ENCODE measurements at regions not wholly inside any gene's neighbourhood (a gene's known extent, or its start where the extent isn't known, plus 50 kb on each side); places are given as distances from the start of the nearest gene placed in this dataset.

DNA sequence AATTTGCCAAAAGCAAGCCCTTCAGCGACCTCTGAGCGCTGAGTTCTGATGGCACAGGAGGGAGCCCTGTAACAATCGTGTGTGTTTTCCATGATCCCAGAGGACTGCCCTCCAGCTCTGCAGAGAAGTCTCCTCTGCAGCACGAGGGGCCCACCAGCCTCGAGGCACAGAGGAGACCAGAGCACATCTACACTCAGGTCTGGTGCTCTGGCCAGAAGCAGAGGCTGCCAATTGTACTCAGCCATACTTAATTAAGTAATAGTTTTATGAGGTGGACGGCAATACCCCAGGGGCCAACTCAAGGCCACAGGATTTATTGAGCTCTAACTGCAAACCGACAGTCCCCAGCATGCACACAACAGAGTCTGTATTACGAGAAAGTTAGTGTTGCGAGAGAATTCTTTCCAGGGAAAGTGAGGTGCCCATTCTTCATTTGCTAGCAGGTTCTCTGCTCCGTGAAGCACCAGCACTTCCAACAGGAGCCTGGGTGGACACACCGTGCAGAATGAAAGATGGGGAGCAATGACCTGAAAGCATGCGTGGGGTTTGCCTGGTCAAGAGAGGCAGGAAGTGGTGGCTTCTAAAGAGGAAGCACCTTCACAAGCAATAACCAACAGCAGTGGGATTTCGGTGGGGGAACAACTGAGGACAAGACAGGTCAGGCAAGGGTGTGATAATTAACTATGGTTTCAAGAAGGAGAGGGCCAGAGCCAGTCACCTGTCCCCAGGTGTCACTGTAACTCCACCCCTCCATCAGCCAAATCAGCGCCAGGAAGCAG, 92.8 kb upstream of the FOXC1 start:
- no peak for DNase-seq

DNA sequence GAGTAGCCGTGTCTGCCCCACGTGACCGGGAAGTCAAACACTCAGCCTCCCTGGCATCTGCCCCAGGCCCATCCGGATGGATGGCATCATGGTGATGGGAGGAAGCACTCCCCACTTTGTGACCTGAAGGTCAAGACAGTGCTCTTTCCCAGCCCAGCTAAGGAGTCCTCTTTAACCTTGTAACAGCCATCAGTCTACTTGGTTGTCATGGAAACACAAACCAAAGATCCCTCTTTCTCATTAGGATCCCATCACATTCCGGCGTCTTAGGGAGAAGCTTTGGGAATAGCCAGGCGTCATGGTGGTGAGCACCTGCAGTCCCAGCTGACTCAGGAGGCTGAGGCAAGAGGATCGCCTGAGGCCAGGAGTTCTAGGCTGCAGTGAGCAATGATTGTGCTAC, 90.9 kb upstream of the FOXC1 start:
- DNase-seq = no peak

DNA sequence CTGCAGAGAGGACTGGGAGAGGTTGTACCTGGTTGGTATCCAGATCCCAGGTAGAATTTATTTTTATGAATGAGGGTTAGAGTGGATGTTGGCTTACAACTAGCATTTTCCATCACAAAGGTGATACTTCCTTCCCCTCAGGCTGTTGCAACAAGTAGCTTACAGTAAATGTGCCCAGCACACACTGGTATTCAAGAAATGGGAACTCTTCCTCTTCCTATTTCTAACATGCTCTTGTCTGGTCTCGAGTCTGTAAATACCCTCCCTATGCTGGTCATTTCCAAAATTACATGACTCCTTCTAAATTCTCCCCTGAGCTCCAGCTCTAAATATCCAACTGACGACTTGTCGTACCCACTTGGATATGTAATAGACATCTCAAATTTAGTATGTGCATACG, 90.1 kb upstream of the FOXC1 start:
- DNase-seq = no peak

DNA sequence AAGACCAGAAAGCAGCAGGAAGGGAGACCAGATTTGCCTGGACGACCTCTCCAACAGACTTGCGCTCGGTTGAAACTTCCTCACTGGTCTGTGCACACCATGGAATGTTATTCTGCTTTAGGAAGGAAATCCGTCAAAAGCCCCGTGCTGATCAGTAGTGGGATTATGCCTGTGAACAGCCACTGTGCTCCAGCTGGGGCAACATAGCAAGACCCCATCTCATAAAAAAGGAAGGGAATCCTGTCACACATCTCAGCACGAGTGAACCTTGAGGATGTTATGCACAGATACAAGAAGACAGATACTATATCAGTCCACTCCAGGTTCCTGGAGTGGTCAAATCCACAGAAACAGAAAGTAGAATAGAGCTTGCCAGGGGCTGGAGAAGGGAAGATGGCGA, 86.9 kb upstream of the FOXC1 start:
- no peak for DNase-seq

DNA sequence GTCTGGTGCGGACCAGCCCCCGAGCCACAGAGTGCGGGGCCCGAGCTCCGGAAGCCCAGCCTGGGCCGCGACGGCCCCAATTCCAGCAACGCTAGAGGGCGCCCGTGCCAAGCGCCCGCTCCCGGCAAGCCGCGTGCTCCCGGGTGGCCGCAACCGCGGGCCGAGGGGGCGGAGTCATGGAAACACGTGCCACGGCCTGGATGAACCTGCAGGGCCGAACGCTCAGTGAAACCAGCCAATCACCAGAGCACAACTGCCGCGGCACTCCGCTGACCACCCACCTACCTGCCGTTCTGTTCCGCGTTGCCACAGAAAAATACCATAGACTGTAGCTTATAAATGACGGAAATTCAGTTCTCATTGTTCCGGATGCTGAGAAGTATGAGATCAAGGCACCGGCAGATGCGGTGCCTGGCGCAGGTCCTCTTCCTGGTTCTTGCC, 85.7 kb upstream of the FOXC1 start:
- peak; percentile 91 for DNase-seq

DNA sequence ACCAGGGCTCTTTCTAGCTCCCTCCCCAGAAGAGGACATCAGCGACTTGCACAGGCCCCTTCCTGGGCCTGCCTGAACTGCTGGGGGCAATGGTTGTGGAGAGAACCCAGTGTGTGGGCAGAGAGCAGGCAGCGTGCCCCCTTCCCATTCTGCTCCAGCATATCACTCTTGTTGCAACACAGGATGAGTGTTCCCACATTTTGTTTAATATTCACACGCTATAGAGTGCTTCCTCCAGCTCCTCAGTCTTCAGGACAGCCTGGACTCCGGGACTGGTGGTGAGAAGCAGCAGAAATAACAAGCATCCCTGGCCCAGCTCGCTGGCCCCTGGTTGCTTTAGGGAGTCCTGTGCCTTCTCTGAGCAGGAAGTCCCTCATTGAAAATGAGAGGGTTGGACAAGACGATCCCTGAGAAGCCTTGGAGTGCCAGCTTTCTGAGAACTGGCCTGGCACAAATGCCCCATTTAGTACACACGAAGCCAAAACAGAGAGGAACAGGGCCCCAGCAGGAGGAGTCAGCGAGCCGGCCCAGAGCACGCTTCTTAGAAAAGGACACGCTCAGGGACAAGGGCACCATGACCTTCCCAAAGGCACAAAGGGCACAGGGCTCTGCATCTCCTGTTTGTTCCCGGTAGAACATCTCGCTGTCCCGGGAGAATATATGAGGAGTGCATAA, 84.2 kb upstream of the FOXC1 start:
- DNase-seq = no peak

DNA sequence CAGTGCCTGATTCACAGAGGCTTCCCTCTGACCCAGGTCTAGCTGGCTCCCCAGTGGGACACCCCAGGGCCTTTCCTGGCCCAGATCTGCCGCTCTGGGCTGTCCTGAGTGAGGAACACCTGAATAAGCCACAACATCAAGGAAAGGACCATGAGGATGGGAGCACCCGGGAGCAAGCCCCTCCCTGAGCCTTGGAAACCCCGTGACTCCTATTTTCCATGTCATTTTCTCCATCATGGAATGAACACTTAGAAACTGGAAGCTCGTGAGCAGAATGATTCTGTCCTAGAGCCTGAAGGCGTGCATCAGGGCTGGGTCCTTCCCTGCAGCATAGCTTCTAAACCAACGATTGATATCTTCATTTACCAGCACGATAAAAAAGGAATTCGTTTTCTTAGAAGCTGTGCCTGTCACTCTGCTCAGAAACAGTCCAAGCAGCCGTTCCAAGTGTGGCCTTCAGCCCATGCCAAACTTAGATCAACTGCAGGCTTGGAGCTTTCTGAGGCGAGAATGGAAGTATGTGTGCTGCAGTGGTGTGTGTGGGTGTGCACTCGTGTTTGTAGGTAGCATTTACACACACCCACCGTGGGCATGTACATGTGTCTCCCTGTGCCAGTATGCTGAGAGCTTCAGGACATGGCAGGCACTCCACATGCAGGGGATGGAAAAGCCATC, 83.2 kb upstream of the FOXC1 start:
- no peak for DNase-seq

DNA sequence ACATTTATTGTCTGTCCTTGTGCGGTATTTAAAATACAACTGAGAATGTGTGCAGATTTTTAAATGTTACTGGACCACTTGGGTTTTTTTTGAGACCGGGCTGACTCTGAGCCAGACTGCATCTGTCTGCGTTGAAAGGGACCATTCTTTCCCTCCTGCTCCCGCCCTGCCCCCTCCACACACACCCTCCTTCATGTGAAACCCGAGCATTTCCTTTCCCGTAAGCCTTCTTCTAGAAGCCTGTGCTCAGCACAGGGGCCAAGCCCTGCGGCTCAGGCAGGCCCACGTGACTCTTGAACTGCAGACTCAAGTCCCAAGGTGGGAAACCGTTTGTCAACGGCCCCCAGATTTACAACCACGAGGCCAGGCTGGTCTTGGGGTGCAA, 82.7 kb upstream of the FOXC1 start:
- DNase-seq = peak; percentile 57

DNA sequence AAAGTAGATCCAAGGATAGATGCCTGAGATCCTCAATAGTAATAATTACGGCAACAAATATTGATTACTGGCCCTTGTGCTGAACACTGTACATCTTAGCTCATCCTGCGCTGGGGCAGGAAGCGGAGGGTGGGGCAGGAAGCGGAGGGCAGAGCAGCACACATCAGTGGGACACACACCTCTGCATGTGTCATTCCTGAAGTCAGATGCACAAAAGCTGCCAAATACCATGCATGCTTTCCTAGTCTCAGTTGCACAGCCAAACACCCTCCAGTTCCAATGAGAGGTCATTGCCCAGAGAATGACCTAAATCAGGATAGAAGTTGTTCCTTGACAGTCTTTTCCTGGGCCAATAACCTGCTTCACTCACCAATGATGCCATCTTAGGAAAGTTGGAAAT, 74.4 kb upstream of the FOXC1 start:
- DNase-seq = peak; percentile 61

DNA sequence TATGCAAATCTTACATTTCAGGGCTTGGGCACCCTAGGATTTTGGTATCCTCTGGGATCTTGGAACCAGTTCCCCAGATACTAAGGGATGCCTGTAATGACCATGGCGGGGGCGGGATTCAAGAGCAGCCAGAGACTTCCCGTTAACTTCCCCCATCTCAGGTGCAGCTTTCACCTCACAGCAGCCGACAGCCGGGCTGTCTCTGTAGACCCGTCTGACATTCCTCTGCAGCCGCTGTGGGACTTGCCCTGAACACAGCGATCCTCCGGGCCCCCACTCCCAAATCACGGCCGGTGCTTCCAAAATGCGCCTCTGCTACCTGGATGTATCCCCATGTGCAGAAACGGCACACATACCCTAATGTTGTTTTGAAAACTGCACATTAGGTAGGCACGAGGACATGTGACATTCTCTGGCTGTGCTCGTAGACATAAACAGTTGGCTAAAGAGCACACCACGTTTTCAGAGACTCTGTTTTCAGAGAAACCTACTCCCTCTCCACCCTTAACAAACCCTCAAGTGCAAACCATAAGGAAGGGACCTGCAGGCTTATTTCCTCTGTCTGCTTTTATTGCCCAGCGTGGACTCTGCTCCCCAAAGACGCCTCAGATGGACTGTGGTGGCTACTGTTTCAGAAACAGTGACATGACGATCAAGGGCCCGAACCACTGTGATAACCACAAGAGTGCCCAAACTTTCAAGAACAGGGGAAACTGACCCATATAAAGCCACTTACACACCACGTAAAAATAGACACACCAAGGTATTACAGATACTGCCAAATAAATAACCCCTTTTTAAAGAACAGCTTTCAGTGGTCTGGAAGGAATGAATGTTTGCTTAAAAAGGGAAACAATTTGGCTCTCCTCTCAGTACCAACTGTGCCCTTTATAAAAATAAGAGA, 72.9 kb upstream of the FOXC1 start:
- no peak for DNase-seq

DNA sequence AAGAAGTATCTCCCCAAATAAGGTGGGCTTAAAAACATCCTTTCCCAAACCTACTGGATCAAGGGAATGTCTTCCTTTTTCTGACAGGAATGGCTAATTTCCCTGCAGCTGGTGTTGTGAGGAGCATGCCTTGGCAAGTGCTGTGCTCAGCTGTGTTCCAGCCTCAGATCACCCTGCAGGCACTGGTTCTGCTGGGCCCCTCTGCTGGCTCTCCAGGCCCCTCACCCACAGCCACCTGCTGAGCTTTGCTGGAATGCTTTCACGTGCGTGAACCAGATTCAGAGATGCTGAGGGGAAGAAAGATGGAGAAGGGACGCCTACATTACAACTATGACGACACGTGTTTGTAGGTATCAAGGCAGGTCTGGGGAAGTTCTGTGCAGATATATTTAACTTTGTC, 71.3 kb upstream of the FOXC1 start:
- no peak for DNase-seq

DNA sequence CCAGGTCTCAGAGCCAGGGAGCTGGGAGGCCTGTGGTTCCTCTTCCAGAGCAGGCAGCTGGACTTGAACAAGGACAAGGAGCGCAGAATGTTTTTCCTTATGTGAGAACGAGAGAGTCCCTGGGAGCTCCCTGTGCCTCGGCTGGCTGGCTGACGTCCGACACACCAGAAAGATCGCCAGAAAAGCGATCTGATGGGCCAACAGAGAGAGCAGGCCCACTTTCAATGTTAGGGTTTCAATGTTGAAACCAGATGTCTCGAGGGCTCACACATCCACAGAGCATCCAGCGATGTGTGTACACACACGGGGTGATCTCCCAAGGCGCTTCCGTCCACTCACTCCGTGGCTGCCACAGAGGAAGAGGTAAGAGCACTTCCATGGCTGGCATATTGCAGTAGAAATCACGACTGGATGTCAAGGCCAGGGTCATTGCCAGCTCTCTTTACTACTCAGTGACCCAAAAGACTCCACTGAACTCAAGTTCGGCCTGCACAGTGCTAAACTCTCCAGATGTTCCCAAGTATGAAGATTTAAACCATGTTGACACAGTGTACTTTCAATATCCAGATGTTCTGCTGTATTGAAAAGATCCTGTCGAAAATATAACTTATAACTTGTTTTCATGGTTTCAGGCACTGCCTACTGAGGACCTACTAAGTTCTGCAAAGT, 70.8 kb upstream of the FOXC1 start:
- DNase-seq = no peak

DNA sequence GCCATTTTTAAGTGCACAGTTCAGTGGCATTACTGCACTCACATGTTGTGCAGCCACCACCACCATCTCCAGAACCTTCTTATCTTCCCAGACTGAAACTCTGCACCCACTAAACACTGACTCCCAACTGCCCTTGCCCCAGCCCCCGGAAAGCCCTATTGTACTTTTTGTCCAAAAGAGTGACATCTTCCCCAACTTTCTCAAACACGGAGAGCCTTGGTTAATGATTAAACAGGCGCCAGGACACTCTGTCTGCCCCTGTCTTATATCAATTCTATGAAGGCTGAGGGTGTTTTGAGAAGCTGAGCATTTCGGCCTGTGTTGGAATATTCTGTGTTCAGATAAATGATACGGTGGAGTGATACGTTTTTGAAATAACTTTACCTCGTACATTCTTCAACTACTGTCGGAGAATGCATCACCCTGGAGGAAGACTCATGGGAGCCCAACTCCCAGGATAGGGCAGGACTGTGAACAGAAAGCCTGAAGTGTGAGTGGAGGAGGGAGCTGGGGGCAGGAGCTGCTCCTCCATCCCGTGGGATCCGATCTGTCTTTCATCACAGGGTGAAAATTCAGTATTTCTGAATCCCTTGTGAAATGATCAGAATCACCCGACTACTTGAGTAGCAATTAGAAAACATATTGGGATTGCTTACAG, 68.7 kb upstream of the FOXC1 start:
- no peak for DNase-seq

DNA sequence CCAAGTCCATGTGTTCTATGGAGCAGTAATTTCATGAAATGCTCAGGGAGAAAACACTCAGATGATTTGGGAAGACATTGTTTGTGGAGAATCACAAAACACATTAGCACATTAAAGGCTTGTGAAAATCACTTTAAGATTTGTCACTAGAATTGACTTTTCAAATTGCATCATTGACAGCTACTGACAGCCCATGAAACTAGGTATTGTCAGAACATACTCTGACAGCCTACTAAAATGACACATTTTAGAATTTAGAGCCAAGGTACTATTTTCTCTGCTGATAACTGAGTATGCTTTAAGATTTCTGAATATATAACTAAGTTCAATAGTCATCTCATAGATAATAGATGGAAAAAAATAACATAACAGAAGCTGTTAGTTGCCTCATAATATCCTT, 67.4 kb upstream of the FOXC1 start:
- no peak for DNase-seq

DNA sequence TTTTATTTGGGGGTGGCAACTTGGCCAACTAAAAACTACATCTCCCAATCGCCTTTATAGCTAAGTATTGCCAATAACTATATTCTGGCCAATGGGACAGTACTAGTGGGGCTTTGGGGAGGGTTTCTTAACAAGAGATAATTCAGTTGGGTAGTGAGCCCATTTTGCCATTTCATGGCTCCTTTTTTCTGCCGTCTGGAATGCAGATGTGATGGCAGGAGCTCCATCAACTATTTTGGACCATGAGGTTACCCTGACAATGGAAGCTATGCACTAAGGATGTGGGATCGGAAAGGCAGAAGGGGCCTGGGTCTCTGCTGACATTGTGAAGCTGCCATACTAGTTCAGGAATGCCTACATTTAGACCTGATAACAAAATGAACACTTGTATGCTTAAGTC, 67.0 kb upstream of the FOXC1 start:
- DNase-seq = no peak

DNA sequence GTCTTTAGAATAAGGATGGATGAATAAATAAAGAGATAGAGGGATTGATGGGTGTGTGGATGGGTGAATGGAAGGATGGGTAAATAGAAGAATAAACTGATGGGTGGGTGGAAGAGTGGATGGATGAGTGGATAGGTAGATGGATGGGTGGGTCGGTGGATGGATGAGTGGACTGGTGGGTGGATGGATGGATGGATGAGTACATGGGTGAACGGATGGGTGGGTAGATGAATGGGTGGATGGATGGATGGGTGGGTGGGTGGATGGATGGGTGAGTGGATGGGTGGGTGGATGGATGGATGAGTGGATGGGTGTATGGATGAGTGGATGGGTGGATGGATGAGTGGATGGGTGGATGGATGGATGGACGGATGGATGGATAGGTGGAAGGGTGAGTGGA, 65.7 kb upstream of the FOXC1 start:
- DNase-seq = no peak

DNA sequence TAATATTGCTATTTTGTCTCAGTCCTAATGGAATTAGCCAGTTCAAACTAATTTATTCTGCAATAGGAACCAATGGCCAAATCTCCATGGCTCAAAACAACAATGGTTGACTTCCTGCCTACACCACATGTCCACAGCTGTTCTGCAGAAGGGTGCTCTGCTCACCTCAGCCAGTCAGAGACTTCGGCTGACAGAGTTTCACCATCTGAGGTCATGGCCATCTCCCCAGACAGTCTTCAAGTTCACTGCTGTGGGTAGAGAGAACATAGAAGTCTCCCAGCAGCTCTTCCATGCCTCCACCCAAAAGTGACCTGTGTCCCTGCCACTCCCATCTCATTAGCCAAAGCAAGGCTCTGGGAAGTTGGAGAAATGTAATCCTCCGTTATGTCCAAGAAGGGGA, 65.1 kb upstream of the FOXC1 start:
- no peak for DNase-seq

DNA sequence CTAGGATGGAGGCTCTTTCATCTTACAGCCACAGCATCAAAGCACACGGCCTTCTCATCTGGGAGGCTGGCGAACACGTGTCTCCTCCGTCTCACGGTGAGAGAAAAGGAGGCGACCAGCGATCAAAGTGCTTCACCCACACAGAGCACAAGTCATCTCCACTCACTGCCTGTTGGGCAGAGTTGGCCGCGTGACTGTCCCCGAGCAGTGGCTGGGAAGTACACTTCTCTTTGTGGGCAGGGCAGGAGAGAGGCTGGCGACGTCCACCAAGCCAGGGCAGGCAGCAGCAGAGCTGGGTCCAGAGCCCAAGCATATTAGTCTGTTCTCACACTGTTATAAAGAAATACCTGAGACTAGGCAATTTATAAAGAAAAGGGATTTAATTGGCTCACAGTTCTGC, 64.1 kb upstream of the FOXC1 start:
- no peak for DNase-seq

DNA sequence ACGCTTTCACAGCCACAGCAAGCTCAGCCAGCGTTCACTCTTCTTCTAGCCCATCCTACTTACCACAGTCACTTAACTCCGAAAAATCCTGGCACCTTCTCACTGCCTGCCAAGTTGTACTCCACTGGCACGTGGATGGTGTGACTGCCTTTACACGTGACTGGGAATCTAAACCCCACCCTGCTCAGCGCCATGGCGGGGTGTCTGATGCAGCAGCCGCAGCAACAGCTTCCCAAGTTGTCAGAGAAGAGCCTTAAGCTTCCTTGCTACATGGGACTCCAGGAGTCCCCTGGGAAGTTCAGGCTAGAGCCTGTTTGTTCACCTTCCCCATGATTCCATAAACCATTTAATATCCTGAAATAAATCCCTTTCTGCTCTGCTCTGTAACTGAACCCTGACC, 61.9 kb upstream of the FOXC1 start:
- DNase-seq = no peak

DNA sequence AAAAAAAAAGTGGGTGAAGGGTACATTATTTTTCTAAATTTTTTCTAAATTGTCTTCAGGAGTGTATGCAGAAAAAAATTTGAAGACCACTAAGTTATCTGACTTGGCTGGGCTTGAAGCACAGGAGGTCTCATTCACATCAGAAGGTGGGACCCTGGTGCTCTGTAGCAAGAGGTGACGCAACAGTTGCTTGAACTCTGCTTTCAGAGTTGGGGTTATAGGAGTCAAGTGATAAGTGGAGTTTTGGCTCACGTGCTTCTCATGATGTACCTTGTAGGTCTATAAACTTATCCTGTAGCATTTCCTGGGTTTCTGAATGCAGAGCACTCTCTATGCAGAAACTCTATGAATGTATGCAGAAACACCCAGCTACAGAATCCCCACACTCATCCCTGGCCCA, 58.5 kb upstream of the FOXC1 start:
- DNase-seq = no peak

DNA sequence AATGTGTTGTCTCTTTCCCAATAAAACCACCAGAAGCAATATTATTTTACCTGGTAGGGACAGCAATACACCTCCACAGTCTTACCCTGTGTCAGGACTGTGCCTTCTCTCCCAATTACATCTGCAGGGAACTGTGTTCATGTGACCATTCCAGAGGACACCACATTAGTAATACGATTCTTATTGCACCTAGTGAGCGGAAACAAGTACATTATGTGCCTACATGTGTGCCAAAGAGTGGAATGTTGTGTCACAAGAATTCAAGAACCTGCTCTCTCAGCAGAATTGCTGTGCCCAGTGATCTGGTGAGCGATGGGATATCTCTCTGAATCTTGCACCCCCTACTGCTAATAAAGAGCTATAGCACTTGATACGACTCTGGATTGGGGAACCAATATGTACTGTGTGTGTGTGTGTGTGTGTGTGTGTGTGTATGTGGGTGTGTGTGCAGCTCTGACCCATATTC, 57.4 kb upstream of the FOXC1 start:
- no peak for DNase-seq

DNA sequence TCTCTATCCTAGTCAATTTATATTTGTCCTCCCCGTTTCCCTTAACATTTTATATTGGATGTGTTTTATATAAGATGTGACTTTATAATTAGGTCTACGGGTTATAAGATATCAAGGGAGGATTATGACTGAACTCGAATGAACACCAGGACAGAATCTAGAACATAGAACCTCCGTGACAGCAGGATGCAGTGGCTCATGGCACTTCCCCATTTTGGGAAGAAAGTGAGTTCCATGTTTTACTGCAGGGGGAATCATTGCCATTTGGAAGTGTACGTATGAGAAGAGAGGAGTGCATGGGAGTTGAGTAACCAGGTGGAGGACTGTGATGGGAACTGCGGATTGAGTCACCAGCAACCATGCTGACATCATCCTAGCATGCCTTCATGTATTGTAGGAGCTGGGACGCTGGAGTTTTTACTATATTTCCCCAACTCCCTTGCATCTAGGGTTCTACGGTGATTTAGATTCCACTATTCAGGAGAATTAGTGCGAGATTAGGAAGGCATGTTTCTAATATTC, 56.1 kb upstream of the FOXC1 start:
- no peak for DNase-seq

Data from stimulated activated CD4-positive, alpha-beta T cell treated with anti-CD3 and anti-CD28 coated beads, Interleukin-15, amount 100 ng/mL, for 24 hours (primary cell).